CD4-positive, CD25-positive, alpha-beta regulatory T cell (primary cell): ENCODE measurements at regions not wholly inside any gene's neighbourhood (a gene's known extent, or its start where the extent isn't known, plus 50 kb on each side); places are given as distances from the start of the nearest gene placed in this dataset.
A peak's percentile ranks its signal among the peaks of the same experiment; 100 is the strongest.
"Not testable (repeated sequence)": the region's sequence is repeated elsewhere in the genome, so short reads cannot be mapped to it uniquely, and the experiment has no call there.

Experiments used
- ATAC-seq, 2 donors: fragments of 150-1000 bp; cut with Tn5 transposase; one replicate each; pipeline ENCODE4 v1.10.0; 2021; ENCODE audit warnings: low read depth in 2 of 2, moderate number of reproducible peaks in 2 of 2, moderate library complexity in 1 of 2
- DNase-seq, 3 donors: peaks; one replicate each; pipeline versions ENCODE4 v3.0.0 to v3.0.0-alpha.2; 2012 to 2022; ENCODE audit warnings: mixed read lengths in 1 of 3
- H3K27ac ChIP-seq: one replicate; pipeline ENCODE4 v1.7.0; 2013; ENCODE audit warnings: mild to moderate bottlenecking, low read length; ENCODE audit not compliant: insufficient read depth, poor library complexity, severe bottlenecking
- H3K27me3 ChIP-seq: one replicate; pipeline ENCODE4 v1.7.0; 2013; ENCODE audit warnings: low read length; ENCODE audit not compliant: control insufficient read depth, insufficient read depth
- H3K36me3 ChIP-seq: one replicate; pipeline ENCODE4 v1.7.0; 2013; ENCODE audit warnings: mild to moderate bottlenecking, low read length, moderate library complexity; ENCODE audit not compliant: control insufficient read depth, insufficient read depth
- H3K4me1 ChIP-seq: 2 replicates; pipeline ENCODE4 v1.7.0; 2013; ENCODE audit warnings: mild to moderate bottlenecking, low read length; ENCODE audit not compliant: insufficient read depth, control insufficient read depth, poor library complexity, severe bottlenecking
- H3K4me3 ChIP-seq: one replicate; pipeline ENCODE4 v1.7.0; 2013; ENCODE audit warnings: low read depth, mild to moderate bottlenecking, low read length, moderate library complexity
- H3K9me3 ChIP-seq, 2 experiments: 1 replicate in 1 of 2; 2 replicates in 1 of 2; pipeline ENCODE4 v1.7.0; 2013; ENCODE audit warnings: low read length in 2 of 2, mild to moderate bottlenecking in 1 of 2, moderate library complexity in 1 of 2; ENCODE audit not compliant: control insufficient read depth in 2 of 2
- H3K27ac Mint-ChIP-seq, 3 donors: one replicate each; pipeline ENCODE4 v1.8.0; 2020 to 2022; ENCODE audit warnings: mild to moderate bottlenecking in 3 of 3, mixed read lengths in 3 of 3, moderate library complexity in 2 of 3
- H3K27me3 Mint-ChIP-seq: one replicate; pipeline ENCODE4 v1.8.0; 2022; ENCODE audit warnings: mild to moderate bottlenecking, mixed read lengths
- H3K36me3 Mint-ChIP-seq: one replicate; pipeline ENCODE4 v1.8.0; 2020; ENCODE audit warnings: mixed read lengths
- H3K4me1 Mint-ChIP-seq, 4 donors: one replicate each; pipeline ENCODE4 v1.8.0; 2020 to 2022; ENCODE audit warnings: mixed read lengths in 4 of 4, mild to moderate bottlenecking in 1 of 4
- H3K4me3 Mint-ChIP-seq, 4 donors: one replicate each; pipeline ENCODE4 v1.8.0; 2020 to 2022; ENCODE audit warnings: mild to moderate bottlenecking in 4 of 4, mixed read lengths in 4 of 4, moderate library complexity in 3 of 4
- H3K9me3 Mint-ChIP-seq, 7 donors: one replicate each; pipeline ENCODE4 v1.8.0; 2020 to 2022; ENCODE audit warnings: mixed read lengths in 7 of 7, mild to moderate bottlenecking in 3 of 7, moderate library complexity in 2 of 7

- not testable (repeated sequence) for H3K4me3 ChIP-seq, H3K27me3 ChIP-seq, ATAC-seq
Observed at GRCh38 chrX:107296184-107296583, 89.8 kb downstream of the DNAAF6 start.

GRCh38 chrX:107298276-107298675, 91.9 kb downstream of the DNAAF6 start:
- peaks cover 0 to under 1% (median 0%) of the 10 kb centered on the region in 7 donors for H3K9me3 Mint-ChIP-seq

More at GRCh38 chrX:107296184-107296583, 89.8 kb downstream of the DNAAF6 start:
- not testable (repeated sequence) for DNase-seq, H3K4me1 ChIP-seq, H3K36me3 Mint-ChIP-seq, H3K27ac Mint-ChIP-seq, H3K27me3 Mint-ChIP-seq, H3K4me3 Mint-ChIP-seq, H3K27ac ChIP-seq, H3K36me3 ChIP-seq, H3K9me3 Mint-ChIP-seq, H3K4me1 Mint-ChIP-seq, H3K9me3 ChIP-seq

GRCh38 chrX:107301253-107301652, 94.8 kb downstream of the DNAAF6 start:
- peaks cover 0 to 6% (median 3%) of the 10 kb centered on the region in 7 donors for H3K9me3 Mint-ChIP-seq
- Histone ChIP-seq H3K36me3 (no peaks in the 10 kb centered on the region), H3K4me3 (no peak overlapping the region), H3K27me3 (no peaks in the 10 kb centered on the region), H3K27ac (no peak overlapping the region), H3K4me1 (no peaks in the 10 kb centered on the region), H3K9me3 (no peaks in the 10 kb centered on the region)
- no peak overlapping the region for H3K27ac Mint-ChIP-seq
- ATAC-seq (no peak), DNase-seq (no peak)
- H3K36me3 Mint-ChIP-seq, result no peaks in the 10 kb centered on the region
- H3K4me3 Mint-ChIP-seq, result no peak overlapping the region
- no peaks in the 10 kb centered on the region for H3K27me3 Mint-ChIP-seq
- H3K4me1 Mint-ChIP-seq, result no peaks in the 10 kb centered on the region

More at GRCh38 chrX:107298276-107298675, 91.9 kb downstream of the DNAAF6 start:
- no peaks in the 10 kb centered on the region for H3K27me3 Mint-ChIP-seq
- no peak for ATAC-seq
- H3K27ac Mint-ChIP-seq, result no peak overlapping the region
- H3K4me3 ChIP-seq, result no peak overlapping the region
- no peaks in the 10 kb centered on the region for H3K4me1 ChIP-seq
- H3K9me3 ChIP-seq, result no peaks in the 10 kb centered on the region
- no peaks in the 10 kb centered on the region for H3K27me3 ChIP-seq
- H3K36me3 Mint-ChIP-seq, result no peaks in the 10 kb centered on the region
- no peak overlapping the region for H3K4me3 Mint-ChIP-seq
- H3K4me1 Mint-ChIP-seq, result no peaks in the 10 kb centered on the region
- no peak overlapping the region for H3K27ac ChIP-seq
- H3K36me3 ChIP-seq, result no peaks in the 10 kb centered on the region
- DNase-seq, result no peak

- H3K36me3 Mint-ChIP-seq, result no peaks in the 10 kb centered on the region
- no peaks in the 10 kb centered on the region for H3K9me3 ChIP-seq
- DNase-seq, result no peak
- H3K4me1 Mint-ChIP-seq, result no peaks in the 10 kb centered on the region
- no peak overlapping the region for H3K4me3 ChIP-seq
- no peaks in the 10 kb centered on the region for H3K4me1 ChIP-seq
- peaks cover 0 to 6% (median 3%) of the 10 kb centered on the region in 7 donors for H3K9me3 Mint-ChIP-seq
- H3K27ac Mint-ChIP-seq, result no peak overlapping the region
- H3K36me3 ChIP-seq, result no peaks in the 10 kb centered on the region
- H3K27ac ChIP-seq, result no peak overlapping the region
- no peaks in the 10 kb centered on the region for H3K27me3 Mint-ChIP-seq
- H3K4me3 Mint-ChIP-seq, result no peak overlapping the region
- H3K27me3 ChIP-seq, result no peaks in the 10 kb centered on the region
- ATAC-seq, result no peak
Observed at GRCh38 chrX:107304141-107304540, 97.7 kb downstream of the DNAAF6 start.

GRCh38 chrX:107323786-107324492, 117.5 kb downstream of the DNAAF6 start:
- H3K4me3 ChIP-seq, result no peak overlapping the region
- no peaks in the 10 kb centered on the region for H3K27me3 ChIP-seq
- ATAC-seq, result no peak
- Mint-ChIP-seq H3K27me3 (peaks cover 7% of the 10 kb centered on the region), H3K27ac (no peak overlapping the region), H3K9me3 (no peaks in the 10 kb centered on the region), H3K4me3 (no peak overlapping the region), H3K36me3 (no peaks in the 10 kb centered on the region), H3K4me1 (no peaks in the 10 kb centered on the region)
- no peak for DNase-seq
- no peaks in the 10 kb centered on the region for H3K36me3 ChIP-seq
- no peak overlapping the region for H3K27ac ChIP-seq
- no peaks in the 10 kb centered on the region for H3K4me1 ChIP-seq
- no peaks in the 10 kb centered on the region for H3K9me3 ChIP-seq

- Mint-ChIP-seq H3K4me3 (no peak overlapping the region), H3K4me1 (no peaks in the 10 kb centered on the region), H3K27ac (no peak overlapping the region), H3K27me3 (peaks cover 7% of the 10 kb centered on the region), H3K9me3 (no peaks in the 10 kb centered on the region), H3K36me3 (no peaks in the 10 kb centered on the region)
- no peak overlapping the region for H3K27ac ChIP-seq
- DNase-seq (peak in 1 of 3 donors; percentile 6), ATAC-seq (no peak)
- no peaks in the 10 kb centered on the region for H3K4me1 ChIP-seq
- no peaks in the 10 kb centered on the region for H3K9me3 ChIP-seq
- H3K27me3 ChIP-seq, result no peaks in the 10 kb centered on the region
- H3K36me3 ChIP-seq, result no peaks in the 10 kb centered on the region
- H3K4me3 ChIP-seq, result no peak overlapping the region
Observed at GRCh38 chrX:107324493-107325310, 118.3 kb downstream of the DNAAF6 start.

- Mint-ChIP-seq H3K4me3 (no peak overlapping the region), H3K4me1 (no peaks in the 10 kb centered on the region), H3K36me3 (no peaks in the 10 kb centered on the region), H3K27ac (no peak overlapping the region), H3K27me3 (peaks cover 7% of the 10 kb centered on the region), H3K9me3 (no peaks in the 10 kb centered on the region)
- H3K27me3 ChIP-seq, result no peaks in the 10 kb centered on the region
- no peaks in the 10 kb centered on the region for H3K36me3 ChIP-seq
- DNase-seq (no peak), ATAC-seq (no peak)
- H3K9me3 ChIP-seq, result no peaks in the 10 kb centered on the region
- no peak overlapping the region for H3K27ac ChIP-seq
- no peak overlapping the region for H3K4me3 ChIP-seq
- no peaks in the 10 kb centered on the region for H3K4me1 ChIP-seq
Observed at GRCh38 chrX:107325467-107325866, 119.1 kb downstream of the DNAAF6 start.
